Activated CD4-positive, alpha-beta memory T cell treated with anti-CD3 and anti-CD28 coated beads for 36 hours (primary cell): ENCODE measurements at regions not wholly inside any gene's neighbourhood (a gene's known extent, or its start where the extent isn't known, plus 50 kb on each side); places are given as distances from the start of the nearest gene placed in this dataset.

Source experiments
- CTCF ChIA-PET: fragments of 350-600 bp; sonication (Branson Sonifier 250); formaldehyde crosslinking; loops from one replicate; lab custom pipeline; 2021; ENCODE audit warnings: antibody characterized with exemption, inconsistent platforms; lab: Charles Lee
- POLR2A ChIA-PET: fragments of 350-600 bp; sonication (Branson Sonifier 250); formaldehyde crosslinking; loops from one replicate; lab custom pipeline; 2021; ENCODE audit warnings: antibody characterized with exemption; lab: Charles Lee
- DNase-seq: peaks from one replicate; pipeline ENCODE4 v3.0.0-alpha.2; 2020
- H3K27ac Mint-ChIP-seq: one replicate; pipeline ENCODE4 v1.8.0; 2021; ENCODE audit warnings: mixed read lengths
- H3K27me3 Mint-ChIP-seq: one replicate; pipeline ENCODE4 v1.8.0; 2021; ENCODE audit warnings: mixed read lengths
- H3K36me3 Mint-ChIP-seq: one replicate; pipeline ENCODE4 v1.8.0; 2021; ENCODE audit warnings: mixed read lengths
- H3K4me1 Mint-ChIP-seq: one replicate; pipeline ENCODE4 v1.8.0; 2021; ENCODE audit warnings: low read depth, mixed read lengths
- H3K4me3 Mint-ChIP-seq: one replicate; pipeline ENCODE4 v1.8.0; 2021; ENCODE audit warnings: mild to moderate bottlenecking, mixed read lengths
- H3K9me3 Mint-ChIP-seq: one replicate; pipeline ENCODE4 v1.8.0; 2021; ENCODE audit warnings: mixed read lengths
- intact Hi-C: fragments of 100-400 bp; cut with micrococcal nuclease; formaldehyde crosslinking; loops from one replicate; pipeline ENCODE4 v1.15.1; 2023

- Mint-ChIP-seq H3K9me3 (peaks cover 21% of the 10 kb centered on the region), H3K4me3 (no peak overlapping the region), H3K36me3 (peaks cover 2% of the 10 kb centered on the region), H3K4me1 (no peaks in the 10 kb centered on the region), H3K27ac (no peak overlapping the region), H3K27me3 (no peaks in the 10 kb centered on the region)
- CTCF ChIA-PET, result interaction anchor here (0.8 kb wide), 1 partner anchor 8 kb away, joined by 3 read pairs; no protein-coding TSS in a partner anchor
- intact Hi-C loops, result no loop called here
- POLR2A ChIA-PET, result no interaction called here
- DNase-seq, result no peak
Observed at GRCh38 chr2:21539685-21540084, 415.9 kb downstream of the TDRD15 start.

GRCh38 chr2:21543630-21544029 is 419.9 kb downstream of the TDRD15 start:
- Mint-ChIP-seq H3K27me3 (no peaks in the 10 kb centered on the region), H3K4me1 (no peaks in the 10 kb centered on the region), H3K27ac (no peak overlapping the region), H3K4me3 (no peak overlapping the region), H3K36me3 (no peaks in the 10 kb centered on the region), H3K9me3 (no peaks in the 10 kb centered on the region)
- intact Hi-C loops, result no loop called here
- ChIA-PET POLR2A (no interaction called here), CTCF (no interaction called here)
- no peak for DNase-seq

GRCh38 chr2:21544392-21544791 is 420.6 kb downstream of the TDRD15 start:
- no peak for DNase-seq
- Mint-ChIP-seq H3K4me1 (no peaks in the 10 kb centered on the region), H3K27ac (no peak overlapping the region), H3K9me3 (peaks cover 2% of the 10 kb centered on the region), H3K4me3 (no peak overlapping the region), H3K36me3 (no peaks in the 10 kb centered on the region), H3K27me3 (no peaks in the 10 kb centered on the region)
- intact Hi-C loops, result no loop called here
- CTCF ChIA-PET, result no interaction called here
- POLR2A ChIA-PET, result no interaction called here

- Mint-ChIP-seq H3K4me1 (no peaks in the 10 kb centered on the region), H3K9me3 (peaks cover 12% of the 10 kb centered on the region), H3K27me3 (no peaks in the 10 kb centered on the region), H3K36me3 (no peaks in the 10 kb centered on the region), H3K4me3 (no peak overlapping the region), H3K27ac (no peak overlapping the region)
- CTCF ChIA-PET, result no interaction called here
- intact Hi-C loops, result no loop called here
- POLR2A ChIA-PET, result no interaction called here
- DNase-seq, result no peak
Observed at GRCh38 chr2:21552981-21553380, 429.2 kb downstream of the TDRD15 start.

GRCh38 chr2:21559351-21559750 is 435.6 kb downstream of the TDRD15 start:
- ChIA-PET CTCF (no interaction called here), POLR2A (no interaction called here)
- Mint-ChIP-seq H3K9me3 (peaks cover 14% of the 10 kb centered on the region), H3K36me3 (no peaks in the 10 kb centered on the region), H3K4me1 (no peaks in the 10 kb centered on the region), H3K27me3 (no peaks in the 10 kb centered on the region), H3K27ac (no peak overlapping the region), H3K4me3 (no peak overlapping the region)
- DNase-seq, result no peak
- intact Hi-C loops, result no loop called here

- CTCF ChIA-PET, result no interaction called here
- POLR2A ChIA-PET, result no interaction called here
- no peaks in the 10 kb centered on the region for H3K36me3 Mint-ChIP-seq
Observed at GRCh38 chr2:21561965-21562364, 438.2 kb downstream of the TDRD15 start.

GRCh38 chr2:21567395-21567794 is 443.6 kb downstream of the TDRD15 start:
- H3K36me3 Mint-ChIP-seq, result no peaks in the 10 kb centered on the region
- intact Hi-C loops, result no loop called here
- DNase-seq, result no peak
- H3K4me1 Mint-ChIP-seq, result no peaks in the 10 kb centered on the region
- POLR2A ChIA-PET, result no interaction called here
- H3K27ac Mint-ChIP-seq, result no peak overlapping the region
- H3K4me3 Mint-ChIP-seq, result no peak overlapping the region
- CTCF ChIA-PET, result no interaction called here
- H3K9me3 Mint-ChIP-seq, result peaks cover 17% of the 10 kb centered on the region
- no peaks in the 10 kb centered on the region for H3K27me3 Mint-ChIP-seq

More at GRCh38 chr2:21561965-21562364, 438.2 kb downstream of the TDRD15 start:
- no peaks in the 10 kb centered on the region for H3K4me1 Mint-ChIP-seq
- no peak for DNase-seq
- peaks cover 13% of the 10 kb centered on the region for H3K9me3 Mint-ChIP-seq
- intact Hi-C loops, result no loop called here
- H3K27me3 Mint-ChIP-seq, result no peaks in the 10 kb centered on the region
- H3K4me3 Mint-ChIP-seq, result no peak overlapping the region
- H3K27ac Mint-ChIP-seq, result no peak overlapping the region

GRCh38 chr2:21571686-21572085 is 447.9 kb downstream of the TDRD15 start:
- Mint-ChIP-seq H3K4me3 (no peak overlapping the region), H3K27ac (no peak overlapping the region), H3K27me3 (no peaks in the 10 kb centered on the region), H3K4me1 (no peaks in the 10 kb centered on the region), H3K36me3 (no peaks in the 10 kb centered on the region), H3K9me3 (peaks cover 8% of the 10 kb centered on the region)
- no peak for DNase-seq
- intact Hi-C loops, result no loop called here
- ChIA-PET POLR2A (no interaction called here), CTCF (no interaction called here)

- Mint-ChIP-seq H3K36me3 (no peaks in the 10 kb centered on the region), H3K4me1 (no peaks in the 10 kb centered on the region), H3K9me3 (no peaks in the 10 kb centered on the region), H3K27me3 (no peaks in the 10 kb centered on the region), H3K4me3 (no peak overlapping the region), H3K27ac (no peak overlapping the region)
- intact Hi-C loops, result no loop called here
- ChIA-PET POLR2A (no interaction called here), CTCF (no interaction called here)
- no peak for DNase-seq
Observed at GRCh38 chr2:21580391-21580790, 456.6 kb downstream of the TDRD15 start.

GRCh38 chr2:21585881-21586280 is 462.1 kb downstream of the TDRD15 start:
- no peaks in the 10 kb centered on the region for H3K36me3 Mint-ChIP-seq
- no peaks in the 10 kb centered on the region for H3K9me3 Mint-ChIP-seq
- no peaks in the 10 kb centered on the region for H3K4me1 Mint-ChIP-seq
- POLR2A ChIA-PET, result no interaction called here
- no peak overlapping the region for H3K4me3 Mint-ChIP-seq
- no peak overlapping the region for H3K27ac Mint-ChIP-seq
- CTCF ChIA-PET, result no interaction called here
- no peak for DNase-seq
- H3K27me3 Mint-ChIP-seq, result no peaks in the 10 kb centered on the region
- intact Hi-C loops, result no loop called here

GRCh38 chr2:21590026-21590690 is 466.4 kb downstream of the TDRD15 start:
- H3K36me3 Mint-ChIP-seq, result no peaks in the 10 kb centered on the region
- ChIA-PET CTCF (no interaction called here), POLR2A (no interaction called here)
- H3K9me3 Mint-ChIP-seq, result peaks cover 10% of the 10 kb centered on the region
- no peaks in the 10 kb centered on the region for H3K4me1 Mint-ChIP-seq
- DNase-seq, result no peak
- no peak overlapping the region for H3K4me3 Mint-ChIP-seq
- no peaks in the 10 kb centered on the region for H3K27me3 Mint-ChIP-seq
- intact Hi-C loops, result no loop called here
- no peak overlapping the region for H3K27ac Mint-ChIP-seq

- Mint-ChIP-seq H3K9me3 (peaks cover 21% of the 10 kb centered on the region), H3K27ac (no peak overlapping the region), H3K27me3 (no peaks in the 10 kb centered on the region), H3K4me1 (no peaks in the 10 kb centered on the region), H3K4me3 (no peak overlapping the region), H3K36me3 (no peaks in the 10 kb centered on the region)
- ChIA-PET POLR2A (no interaction called here), CTCF (no interaction called here)
- DNase-seq, result no peak
- intact Hi-C loops, result no loop called here
Observed at GRCh38 chr2:21591926-21592325, 468.2 kb downstream of the TDRD15 start.

GRCh38 chr2:21599417-21599816 is 475.6 kb downstream of the TDRD15 start:
- Mint-ChIP-seq H3K4me3 (no peak overlapping the region), H3K27ac (no peak overlapping the region), H3K36me3 (no peaks in the 10 kb centered on the region), H3K27me3 (no peaks in the 10 kb centered on the region), H3K9me3 (peaks cover 16% of the 10 kb centered on the region), H3K4me1 (no peaks in the 10 kb centered on the region)
- CTCF ChIA-PET, result no interaction called here
- intact Hi-C loops, result no loop called here
- POLR2A ChIA-PET, result no interaction called here
- DNase-seq, result no peak
